Stimulated activated naive CD4-positive, alpha-beta T cell (primary cell): ENCODE measurements at regions not wholly inside any gene's neighbourhood (a gene's known extent, or its start where the extent isn't known, plus 50 kb on each side); places are given as distances from the start of the nearest gene placed in this dataset.
"Not testable (repeated sequence)": the region's sequence is repeated elsewhere in the genome, so short reads cannot be mapped to it uniquely, and the experiment has no call there.

Experiments
- DNase-seq, 6 experiments: peaks; one replicate each; lab custom pipeline; 2025; lab: John Stamatoyannopoulos, UW

- DNase-seq, result no peak
Observed at GRCh38 chr3:5476403-5476802, 288.9 kb downstream of the EDEM1 start.

GRCh38 chr3:5479229-5479799 lies 291.8 kb downstream of the EDEM1 start:
- DNase-seq, result no peak

- DNase-seq, result no peak
Observed at GRCh38 chr3:5480190-5480589, 292.7 kb downstream of the EDEM1 start.

- no peak for DNase-seq
Observed at GRCh38 chr3:5485427-5485826, 297.9 kb downstream of the EDEM1 start.

- DNase-seq, result no peak
Observed at GRCh38 chr3:5488771-5489170, 301.3 kb downstream of the EDEM1 start.

- no peak for DNase-seq
Observed at GRCh38 chr3:5489536-5489935, 302.0 kb downstream of the EDEM1 start.

- DNase-seq, result no peak
Observed at GRCh38 chr3:5494905-5495519, 307.5 kb downstream of the EDEM1 start.

GRCh38 chr3:5497497-5497896 lies 310.0 kb downstream of the EDEM1 start:
- DNase-seq, result no peak

- no peak for DNase-seq
Observed at GRCh38 chr3:5498981-5499380, 311.5 kb downstream of the EDEM1 start.

- DNase-seq, result no peak
Observed at GRCh38 chr3:5499404-5499803, 311.9 kb downstream of the EDEM1 start.

- DNase-seq, result no peak
Observed at GRCh38 chr3:5503136-5503535, 315.6 kb downstream of the EDEM1 start.

GRCh38 chr3:5504135-5504534 lies 316.6 kb downstream of the EDEM1 start:
- DNase-seq, result no peak

- no peak for DNase-seq
Observed at GRCh38 chr3:5505163-5505562, 317.7 kb downstream of the EDEM1 start.

- DNase-seq, result no peak
Observed at GRCh38 chr3:5505997-5506396, 318.5 kb downstream of the EDEM1 start.

- not testable (repeated sequence) for DNase-seq
Observed at GRCh38 chr3:5508860-5509259, 321.4 kb downstream of the EDEM1 start.

GRCh38 chr3:5510300-5510699 lies 322.8 kb downstream of the EDEM1 start:
- no peak for DNase-seq

- DNase-seq, result no peak
Observed at GRCh38 chr3:5517921-5518320, 330.4 kb downstream of the EDEM1 start.

- no peak for DNase-seq
Observed at GRCh38 chr3:5520237-5520636, 332.7 kb downstream of the EDEM1 start.

GRCh38 chr3:5523125-5523524 lies 335.6 kb downstream of the EDEM1 start:
- DNase-seq, result no peak

GRCh38 chr3:5531039-5531438 lies 343.5 kb downstream of the EDEM1 start:
- DNase-seq, result no peak

- DNase-seq, result no peak
Observed at GRCh38 chr3:5531741-5532290, 344.3 kb downstream of the EDEM1 start.

- DNase-seq, result no peak
Observed at GRCh38 chr3:5540532-5540931, 353.0 kb downstream of the EDEM1 start.

GRCh38 chr3:5542472-5542871 lies 355.0 kb downstream of the EDEM1 start:
- DNase-seq, result no peak

GRCh38 chr3:5543047-5543446 lies 355.5 kb downstream of the EDEM1 start:
- no peak for DNase-seq
